DMS153 treated with DMSO at 0.1 percent for 48 hours (cell line): ENCODE measurements at regions not wholly inside any gene's neighbourhood (a gene's known extent, or its start where the extent isn't known, plus 50 kb on each side); places are given as distances from the start of the nearest gene placed in this dataset.

Source experiments
- DNase-seq: peaks from one replicate; lab custom pipeline; 2025; ENCODE audit not compliant: unreplicated experiment; lab: John Stamatoyannopoulos, UW

- no peak for DNase-seq
Measured at GRCh38 chr1:84759756-84760155, 69.5 kb upstream of the SSX2IP start.

GRCh38 chr1:84758968-84759491 is 68.8 kb upstream of the SSX2IP start:
- peak; percentile 25 for DNase-seq

GRCh38 chr1:84758476-84758875 is 68.2 kb upstream of the SSX2IP start:
- no peak for DNase-seq

GRCh38 chr1:84757301-84757700 is 67.0 kb upstream of the SSX2IP start:
- no peak for DNase-seq

- DNase-seq, result no peak
Measured at GRCh38 chr1:84756455-84757082, 66.3 kb upstream of the SSX2IP start.

- no peak for DNase-seq
Measured at GRCh38 chr1:84756001-84756400, 65.7 kb upstream of the SSX2IP start.

- DNase-seq, result no peak
Measured at GRCh38 chr1:84755216-84755615, 65.0 kb upstream of the SSX2IP start.

GRCh38 chr1:84754386-84754703 is 64.1 kb upstream of the SSX2IP start:
- no peak for DNase-seq

- peak; percentile 78 for DNase-seq
Measured at GRCh38 chr1:84753516-84754385, 63.5 kb upstream of the SSX2IP start.

GRCh38 chr1:84750110-84750730 is 60.0 kb upstream of the SSX2IP start:
- DNase-seq, result no peak

GRCh38 chr1:84749427-84749826 is 59.2 kb upstream of the SSX2IP start:
- no peak for DNase-seq

GRCh38 chr1:84748364-84748763 is 58.1 kb upstream of the SSX2IP start:
- no peak for DNase-seq

- no peak for DNase-seq
Measured at GRCh38 chr1:84745857-84746256, 55.6 kb upstream of the SSX2IP start.

GRCh38 chr1:84743896-84744295 is 53.6 kb upstream of the SSX2IP start:
- no peak for DNase-seq

- no peak for DNase-seq
Measured at GRCh38 chr1:84742653-84743052, 52.4 kb upstream of the SSX2IP start.

- no peak for DNase-seq
Measured at GRCh38 chr1:84740050-84740714, 49.9 kb upstream of the SSX2IP start.
